PC-3 (cell line): ENCODE measurements at regions not wholly inside any gene's neighbourhood (a gene's known extent, or its start where the extent isn't known, plus 50 kb on each side); places are given as distances from the start of the nearest gene placed in this dataset.

Experiments used
- ATAC-seq: fragments of 200-7000 bp; cut with Tn5 transposase; 2 replicates; pipeline ENCODE4 v1.9.1; 2020; ENCODE audit warnings: mild to moderate bottlenecking, moderate library complexity
- BruUV-seq: library from RNA; stranded (reverse); fragments of 400-500 nt; replicated peaks from 2 replicates; lab custom pipeline; 2021; lab: Mats Ljungman, UMichigan
- CTCF ChIA-PET: fragments of 300-600 bp; sonication (Branson Sonifier 250); formaldehyde crosslinking; loops from one replicate; lab custom pipeline; 2022; ENCODE audit warnings: antibody characterized with exemption; lab: Charles Lee
- POLR2A ChIA-PET: fragments of 300-600 bp; sonication (Branson Sonifier 250); formaldehyde crosslinking; loops from one replicate; lab custom pipeline; 2022; ENCODE audit warnings: antibody characterized with exemption; ENCODE audit not compliant: unreplicated experiment; lab: Charles Lee
- DNase-seq: peaks from one replicate; pipeline ENCODE4 v3.0.0-alpha.2; 2015
- H2AFZ ChIP-seq: fragments of 300-600 bp; sonication (generic); 2 replicates; pipeline ENCODE4 v1.6.0; 2016; ENCODE audit warnings: antibody characterized with exemption, low read length
- H3F3A ChIP-seq: fragments of 300-600 bp; sonication (generic); one replicate; pipeline ENCODE4 v1.6.0; 2017; ENCODE audit warnings: antibody characterized with exemption, low read length, control low read depth, mild to moderate bottlenecking; ENCODE audit not compliant: unreplicated experiment
- H3K27ac ChIP-seq: fragments of 300-600 bp; sonication (generic); 2 replicates; pipeline ENCODE4 v1.5.1; 2016; ENCODE audit warnings: mild to moderate bottlenecking, low read length
- H3K27me3 ChIP-seq: fragments of 300-600 bp; sonication (generic); 2 replicates; pipeline ENCODE4 v1.6.1; 2016; ENCODE audit warnings: low read length, mixed read lengths
- H3K36me3 ChIP-seq: fragments of 300-600 bp; sonication (generic); 2 replicates; pipeline ENCODE4 v1.6.1; 2016; ENCODE audit warnings: low read depth, mixed run types, low read length, mixed read lengths
- H3K4me1 ChIP-seq: fragments of 300-600 bp; sonication (generic); 2 replicates; pipeline ENCODE4 v1.5.1; 2016; ENCODE audit warnings: low read length; ENCODE audit not compliant: insufficient read depth
- H3K4me2 ChIP-seq: fragments of 300-600 bp; sonication (generic); 2 replicates; pipeline ENCODE4 v1.6.0; 2016; ENCODE audit warnings: low read length
- H3K4me3 ChIP-seq: fragments of 300-600 bp; sonication (generic); 2 replicates; pipeline ENCODE4 v1.5.1; 2016; ENCODE audit warnings: mild to moderate bottlenecking, low read length, mixed read lengths
- H3K79me2 ChIP-seq: fragments of 300-600 bp; sonication (generic); 2 replicates; pipeline ENCODE4 v1.6.1; 2017; ENCODE audit warnings: low read length, mixed read lengths
- H3K9ac ChIP-seq: fragments of 300-600 bp; sonication (generic); 2 replicates; pipeline ENCODE4 v1.6.0; 2016; ENCODE audit warnings: mild to moderate bottlenecking, low read length
- H3K9me2 ChIP-seq: fragments of 300-600 bp; sonication (generic); replicated peaks from 2 replicates; pipeline ENCODE4 v1.6.1; 2016; ENCODE audit warnings: mixed run types, low read length, mixed read lengths
- H3K9me3 ChIP-seq: fragments of 300-600 bp; sonication (generic); 2 replicates; pipeline ENCODE4 v1.6.1; 2016; ENCODE audit warnings: low read length, mixed read lengths
- H4K20me1 ChIP-seq: fragments of 300-600 bp; sonication (generic); 2 replicates; pipeline ENCODE4 v1.6.1; 2016; ENCODE audit warnings: low read length, mixed read lengths
- EZH2 ChIP-seq: fragments of 300-600 bp; sonication (generic); IDR thresholded peaks from one replicate; pipeline ENCODE4 v1.6.1; 2017; ENCODE audit warnings: antibody characterized with exemption, mild to moderate bottlenecking, low read length; ENCODE audit not compliant: unreplicated experiment
- EZH2phosphoT487 ChIP-seq: fragments of 300-600 bp; sonication (generic); IDR thresholded peaks from 2 replicates; pipeline ENCODE4 v1.6.1; 2018; ENCODE audit warnings: mild to moderate bottlenecking, antibody characterized with exemption, low read length, borderline replicate concordance
- intact Hi-C: fragments of 100-400 bp; cut with micrococcal nuclease; formaldehyde crosslinking; loops from 2 replicates; pipeline ENCODE4 v1.9.0; 2023
- TF ChIP-seq, protein P1 (sequence below): fragments of 300-600 bp; sonication (generic); conservative IDR thresholded peaks from 2 replicates; pipeline ENCODE4 v1.5.1; 2017; ENCODE audit warnings: antibody characterized with exemption, low read depth, mild to moderate bottlenecking, low read length

DNA sequence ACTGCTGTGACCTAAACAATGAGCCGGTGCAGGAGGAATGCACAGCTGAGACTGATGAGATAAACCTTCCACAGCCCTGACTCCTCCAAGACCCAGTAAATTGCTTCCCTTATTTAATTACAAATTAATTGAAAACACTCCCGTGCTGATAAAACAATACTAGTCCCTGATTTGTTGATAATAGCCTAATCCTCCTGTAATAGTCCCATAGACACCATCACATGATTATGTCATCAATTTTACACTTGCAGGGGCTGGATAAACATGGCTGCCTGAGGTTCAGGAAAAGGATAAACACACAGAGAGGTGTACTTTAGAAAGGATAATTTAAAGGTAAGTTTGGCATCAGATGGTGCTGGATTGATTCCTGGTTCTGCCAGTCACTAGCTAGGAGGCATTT is 84.6 kb upstream of the SPAG17 start:
- no peaks in the 10 kb centered on the region for H3K9me2 ChIP-seq
- CTCF ChIA-PET = no interaction called here
- DNase-seq (no peak), ATAC-seq (no peak)
- peaks cover 8% of the 10 kb centered on the region for H3K4me1 ChIP-seq
- intact Hi-C loops = no loop called here
- no peak overlapping the region for H3K4me2 ChIP-seq
- no peaks in the 10 kb centered on the region for H3K36me3 ChIP-seq
- no peak overlapping the region for H3K4me3 ChIP-seq
- no peak overlapping the region for H3K27ac ChIP-seq
- no peaks in the 10 kb centered on the region for H3K79me2 ChIP-seq
- POLR2A ChIA-PET = no interaction called here
- H3K27me3 ChIP-seq = peaks cover 20% of the 10 kb centered on the region
- BruUV-seq = no TSS peak
- TF ChIP-seq, protein P1, sequence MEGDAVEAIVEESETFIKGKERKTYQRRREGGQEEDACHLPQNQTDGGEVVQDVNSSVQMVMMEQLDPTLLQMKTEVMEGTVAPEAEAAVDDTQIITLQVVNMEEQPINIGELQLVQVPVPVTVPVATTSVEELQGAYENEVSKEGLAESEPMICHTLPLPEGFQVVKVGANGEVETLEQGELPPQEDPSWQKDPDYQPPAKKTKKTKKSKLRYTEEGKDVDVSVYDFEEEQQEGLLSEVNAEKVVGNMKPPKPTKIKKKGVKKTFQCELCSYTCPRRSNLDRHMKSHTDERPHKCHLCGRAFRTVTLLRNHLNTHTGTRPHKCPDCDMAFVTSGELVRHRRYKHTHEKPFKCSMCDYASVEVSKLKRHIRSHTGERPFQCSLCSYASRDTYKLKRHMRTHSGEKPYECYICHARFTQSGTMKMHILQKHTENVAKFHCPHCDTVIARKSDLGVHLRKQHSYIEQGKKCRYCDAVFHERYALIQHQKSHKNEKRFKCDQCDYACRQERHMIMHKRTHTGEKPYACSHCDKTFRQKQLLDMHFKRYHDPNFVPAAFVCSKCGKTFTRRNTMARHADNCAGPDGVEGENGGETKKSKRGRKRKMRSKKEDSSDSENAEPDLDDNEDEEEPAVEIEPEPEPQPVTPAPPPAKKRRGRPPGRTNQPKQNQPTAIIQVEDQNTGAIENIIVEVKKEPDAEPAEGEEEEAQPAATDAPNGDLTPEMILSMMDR = no peak
- no peak for TF ChIP-seq EZH2
- TF ChIP-seq EZH2phosphoT487 = no peak
- no peak overlapping the region for H3K9ac ChIP-seq
- no peaks in the 10 kb centered on the region for H3F3A ChIP-seq
- no peaks in the 10 kb centered on the region for H3K9me3 ChIP-seq
- no peak overlapping the region for H2AFZ ChIP-seq
- no peaks in the 10 kb centered on the region for H4K20me1 ChIP-seq

DNA sequence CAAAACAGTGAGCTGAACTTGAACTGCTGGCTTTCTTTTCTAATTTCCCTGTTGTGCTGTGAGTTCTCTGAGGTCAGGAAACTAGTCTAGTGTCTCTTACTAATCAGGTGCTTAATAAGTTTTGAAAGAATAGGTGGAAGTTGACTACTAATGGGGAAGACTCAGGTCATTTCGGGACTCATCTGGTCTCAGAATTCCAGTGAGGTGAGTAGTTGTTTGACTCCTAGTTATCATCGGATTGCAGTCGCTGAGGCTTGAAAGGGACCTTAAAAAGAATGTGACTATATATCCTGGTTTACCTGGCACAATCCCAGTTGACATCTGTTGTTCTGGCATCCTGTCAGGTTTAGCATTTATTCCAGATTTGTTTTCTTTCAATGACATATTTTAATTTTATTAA is 81.4 kb upstream of the SPAG17 start:
- CTCF ChIA-PET = no interaction called here

DNA sequence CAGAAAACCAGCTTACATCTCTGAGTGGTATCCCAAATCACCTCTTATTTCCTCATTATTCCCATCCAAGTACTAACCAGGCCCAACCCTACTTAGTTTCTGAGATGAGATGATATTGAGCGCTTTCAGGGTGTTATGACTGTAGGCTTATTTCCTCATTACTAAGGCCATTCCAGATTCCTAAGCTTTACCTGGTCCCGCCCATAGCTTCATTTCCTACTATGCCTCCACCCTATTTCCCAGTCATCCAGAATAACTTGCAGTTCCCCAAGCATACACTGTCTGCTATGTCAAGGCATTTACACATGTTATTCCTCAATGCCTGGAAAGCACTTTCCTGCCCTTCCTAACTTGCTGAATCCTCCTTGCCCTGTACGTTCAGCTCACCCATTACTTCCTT is 79.3 kb upstream of the SPAG17 start:
- DNase-seq = no peak
- Histone ChIP-seq H3K79me2 (no peaks in the 10 kb centered on the region), H3K4me1 (peaks cover 8% of the 10 kb centered on the region), H4K20me1 (no peaks in the 10 kb centered on the region), H3K27ac (no peak overlapping the region), H3F3A (no peaks in the 10 kb centered on the region), H3K27me3 (peaks cover 27% of the 10 kb centered on the region), H3K9ac (no peak overlapping the region), H3K4me2 (no peak overlapping the region), H3K36me3 (no peaks in the 10 kb centered on the region), H3K9me2 (no peaks in the 10 kb centered on the region), H3K4me3 (no peak overlapping the region), H2AFZ (no peak overlapping the region), H3K9me3 (no peaks in the 10 kb centered on the region)
- ChIA-PET CTCF (no interaction called here), POLR2A (no interaction called here)
- TF ChIP-seq, protein P1 = no peak
- TF ChIP-seq EZH2 (no peak), EZH2phosphoT487 (no peak)
- intact Hi-C loops = no loop called here
- BruUV-seq = no TSS peak
- ATAC-seq = no peak

More for the DNA sequence above, 81.4 kb upstream of the SPAG17 start:
- no peaks in the 10 kb centered on the region for H3K9me3 ChIP-seq
- H3F3A ChIP-seq = no peaks in the 10 kb centered on the region
- H3K9ac ChIP-seq = no peak overlapping the region
- H3K36me3 ChIP-seq = no peaks in the 10 kb centered on the region
- no peaks in the 10 kb centered on the region for H4K20me1 ChIP-seq
- no peaks in the 10 kb centered on the region for H3K79me2 ChIP-seq
- peaks cover 8% of the 10 kb centered on the region for H3K4me1 ChIP-seq
- intact Hi-C loops = no loop called here
- no peaks in the 10 kb centered on the region for H3K9me2 ChIP-seq
- no TSS peak for BruUV-seq
- DNase-seq = peak; percentile 74
- no peak overlapping the region for H3K27ac ChIP-seq
- 0 out of 2 replicates have a peak overlapping the region, but pooled peaks have one; percentile 30 for H2AFZ ChIP-seq
- TF ChIP-seq, protein P1 = no peak
- TF ChIP-seq EZH2phosphoT487 = no peak
- TF ChIP-seq EZH2 = no peak
- no peak for ATAC-seq
- H3K4me3 ChIP-seq = no peak overlapping the region
- H3K4me2 ChIP-seq = 0 out of 2 replicates have a peak overlapping the region, but pooled peaks have one; percentile 31
- peaks cover 10% of the 10 kb centered on the region; the same call in 1 of the 2 replicates for H3K27me3 ChIP-seq
- POLR2A ChIA-PET = no interaction called here
